Parathyroid adenoma (tissue), 2 donors: ENCODE measurements at regions not wholly inside any gene's neighbourhood (a gene's known extent, or its start where the extent isn't known, plus 50 kb on each side); places are given as distances from the start of the nearest gene placed in this dataset.

Source experiments
- H2AFZ ChIP-seq: fragments of 300-600 bp; sonication (generic); one replicate; pipeline ENCODE4 v1.7.0; 2017; ENCODE audit warnings: antibody characterized with exemption, mild to moderate bottlenecking
- H3K27ac ChIP-seq: fragments of 300-600 bp; sonication (generic); one replicate; pipeline ENCODE4 v1.7.0; 2017
- H3K27me3 ChIP-seq: fragments of 300-600 bp; sonication (generic); one replicate; pipeline ENCODE4 v1.7.0; 2017; ENCODE audit warnings: low read length; ENCODE audit not compliant: control insufficient read depth, insufficient read depth
- H3K36me3 ChIP-seq: fragments of 300-600 bp; sonication (generic); one replicate; pipeline ENCODE4 v1.7.0; 2017; ENCODE audit warnings: low read length; ENCODE audit not compliant: control insufficient read depth, insufficient read depth
- H3K4me1 ChIP-seq: fragments of 300-600 bp; sonication (generic); one replicate; pipeline ENCODE4 v1.7.0; 2017; ENCODE audit warnings: control low read depth
- H3K4me2 ChIP-seq: fragments of 300-600 bp; sonication (generic); one replicate; pipeline ENCODE4 v1.7.0; 2017; ENCODE audit warnings: low read length
- H3K4me3 ChIP-seq: fragments of 300-600 bp; sonication (generic); one replicate; pipeline ENCODE4 v1.7.0; 2017; ENCODE audit warnings: low read depth, low read length
- H3K79me2 ChIP-seq: fragments of 300-600 bp; sonication (generic); one replicate; pipeline ENCODE4 v1.7.0; 2017; ENCODE audit warnings: control low read depth
- H3K9ac ChIP-seq: fragments of 300-600 bp; sonication (generic); one replicate; pipeline ENCODE4 v1.7.0; 2017; ENCODE audit warnings: mild to moderate bottlenecking
- H3K9me3 ChIP-seq: fragments of 300-600 bp; sonication (generic); one replicate; pipeline ENCODE4 v1.7.0; 2017; ENCODE audit warnings: low read length; ENCODE audit not compliant: control insufficient read depth
- CTCF ChIP-seq: fragments of 300-600 bp; sonication (generic); IDR thresholded peaks from one replicate; pipeline ENCODE4 v1.7.0; 2017; ENCODE audit warnings: antibody characterized with exemption, mild to moderate bottlenecking
- donor health status: primary hyperparathyroidism.

GRCh38 chr3:72055436-72055835 lies 270.5 kb upstream of the PROK2 start:
- Histone ChIP-seq H2AFZ (no peak overlapping the region), H3K9me3 (no peaks in the 10 kb centered on the region), H3K4me2 (no peak overlapping the region), H3K79me2 (no peaks in the 10 kb centered on the region), H3K27me3 (no peaks in the 10 kb centered on the region), H3K4me3 (no peak overlapping the region), H3K9ac (no peak overlapping the region), H3K27ac (no peak overlapping the region), H3K4me1 (no peaks in the 10 kb centered on the region), H3K36me3 (no peaks in the 10 kb centered on the region)
- TF ChIP-seq CTCF, result no peak

DNA sequence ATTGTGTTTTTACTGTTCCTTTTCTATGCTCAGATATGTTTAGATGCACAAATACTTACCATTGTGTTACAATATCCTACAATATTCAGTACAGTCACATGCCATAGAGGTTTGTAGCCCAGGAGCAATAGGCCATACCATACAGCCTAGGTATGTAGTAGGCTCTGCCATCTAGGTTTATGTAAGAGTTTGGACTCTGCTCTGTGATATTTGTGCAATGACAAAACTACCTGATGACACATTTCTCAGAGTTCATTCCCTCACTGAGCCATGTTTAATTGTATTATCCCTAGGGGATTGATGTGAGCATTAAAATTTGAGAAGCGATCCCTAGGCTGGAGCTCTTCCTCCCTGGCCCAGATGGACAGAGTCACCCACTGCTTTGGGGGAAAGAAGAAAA lies 270.0 kb upstream of the PROK2 start:
- no peaks in the 10 kb centered on the region for H3K36me3 ChIP-seq
- H3K27ac ChIP-seq, result no peak overlapping the region
- H3K9me3 ChIP-seq, result no peaks in the 10 kb centered on the region
- H3K4me3 ChIP-seq, result no peak overlapping the region
- H3K4me2 ChIP-seq, result no peak overlapping the region
- no peak for TF ChIP-seq CTCF
- no peak overlapping the region for H2AFZ ChIP-seq
- no peaks in the 10 kb centered on the region for H3K4me1 ChIP-seq
- H3K9ac ChIP-seq, result no peak overlapping the region
- no peaks in the 10 kb centered on the region for H3K27me3 ChIP-seq
- no peaks in the 10 kb centered on the region for H3K79me2 ChIP-seq

- TF ChIP-seq CTCF, result no peak
- H3K9me3 ChIP-seq, result no peaks in the 10 kb centered on the region
- no peak overlapping the region for H3K4me2 ChIP-seq
- no peak overlapping the region for H3K27ac ChIP-seq
- no peak overlapping the region for H3K9ac ChIP-seq
- H3K4me3 ChIP-seq, result no peak overlapping the region
- H2AFZ ChIP-seq, result no peak overlapping the region
- H3K36me3 ChIP-seq, result no peaks in the 10 kb centered on the region
- no peaks in the 10 kb centered on the region for H3K27me3 ChIP-seq
- H3K79me2 ChIP-seq, result no peaks in the 10 kb centered on the region
- no peaks in the 10 kb centered on the region for H3K4me1 ChIP-seq
These were observed 268.0 kb upstream of the PROK2 start for GRCh38 chr3:72052841-72053409.

GRCh38 chr3:72050771-72051170 lies 265.8 kb upstream of the PROK2 start:
- Histone ChIP-seq H3K4me3 (no peak overlapping the region), H3K27me3 (no peaks in the 10 kb centered on the region), H3K9me3 (no peaks in the 10 kb centered on the region), H3K4me2 (no peak overlapping the region), H3K9ac (no peak overlapping the region), H3K79me2 (no peaks in the 10 kb centered on the region), H3K4me1 (no peaks in the 10 kb centered on the region), H3K36me3 (no peaks in the 10 kb centered on the region), H3K27ac (no peak overlapping the region), H2AFZ (no peak overlapping the region)
- TF ChIP-seq CTCF, result no peak

- no peak for TF ChIP-seq CTCF
- Histone ChIP-seq H3K79me2 (no peaks in the 10 kb centered on the region), H3K27me3 (no peaks in the 10 kb centered on the region), H3K27ac (no peak overlapping the region), H3K4me2 (no peak overlapping the region), H2AFZ (no peak overlapping the region), H3K9me3 (no peaks in the 10 kb centered on the region), H3K4me1 (no peaks in the 10 kb centered on the region), H3K4me3 (no peak overlapping the region), H3K9ac (no peak overlapping the region), H3K36me3 (no peaks in the 10 kb centered on the region)
These were observed 265.2 kb upstream of the PROK2 start for GRCh38 chr3:72050048-72050632.
